ENCODE measurements at regions not wholly inside any gene's neighbourhood (a gene's known extent, or its start where the extent isn't known, plus 50 kb on each side); places are given as distances from the start of the nearest gene placed in this dataset.

DNA sequence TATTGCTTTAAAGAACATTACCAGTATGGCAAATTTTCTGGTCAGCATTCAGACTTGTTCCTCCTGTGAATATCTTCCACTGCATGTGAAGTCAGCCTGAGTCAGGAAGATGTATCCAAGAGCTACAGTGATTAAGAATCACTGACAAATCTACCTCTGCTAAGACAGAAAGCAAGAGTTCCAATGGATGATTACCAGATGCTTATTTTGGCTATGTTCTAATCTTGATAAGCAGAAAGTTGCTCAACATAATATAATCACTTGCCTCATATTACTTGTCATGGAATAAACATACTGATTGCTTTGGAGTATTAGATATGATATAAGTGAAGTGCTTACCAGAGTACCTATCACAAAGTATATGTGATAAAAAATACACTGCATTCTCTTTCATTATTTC lies 738.1 kb downstream of the ADGRL2 start:
- no peak overlapping the region for H3K27ac ChIP-seq (ENCODE audit: low read depth, low read length)

DNA sequence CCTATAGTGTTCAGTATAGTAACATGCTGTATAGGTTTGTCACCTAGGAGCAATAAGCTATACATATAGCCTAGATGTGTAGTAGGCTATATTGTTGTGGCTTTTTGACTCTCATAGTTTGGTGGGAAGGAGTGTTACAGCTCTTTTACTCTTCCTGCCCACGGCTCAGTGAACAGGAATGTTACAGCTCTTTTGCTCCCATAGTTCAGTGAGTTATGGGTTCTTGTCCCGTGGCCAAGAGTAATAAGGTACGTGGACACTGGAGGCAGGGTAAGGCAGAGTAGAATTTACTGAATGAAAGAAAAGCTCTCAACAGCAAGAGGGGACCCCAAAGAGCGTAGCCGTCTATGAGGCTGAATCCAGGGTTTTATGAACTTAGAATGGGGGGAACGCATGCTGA lies 734.3 kb downstream of the ADGRL2 start:
- peaks cover 0 to 5% (median 0%) of the 10 kb centered on the region in 5 donors for H3K9me3 ChIP-seq (ENCODE audit: control insufficient read depth in 5 of 5, low read length in 5 of 5)
- no peak overlapping the region for H3K27ac ChIP-seq (ENCODE audit: low read depth, low read length)
- no peaks in the 10 kb centered on the region for H3K36me3 ChIP-seq (ENCODE audit: control insufficient read depth in 5 of 5, insufficient read depth in 5 of 5, low read length in 5 of 5)
- no peak overlapping the region for H3K9ac ChIP-seq (ENCODE audit: low read length in 5 of 5)
- H3K27me3 ChIP-seq (ENCODE audit: control insufficient read depth in 5 of 5, insufficient read depth in 4 of 5, low read length in 5 of 5): no peaks in the 10 kb centered on the region
- no peaks in the 10 kb centered on the region for H3K4me1 ChIP-seq (ENCODE audit: control insufficient read depth in 5 of 5, insufficient read depth in 5 of 5, low read length in 5 of 5)
- no peak overlapping the region for H3K4me3 ChIP-seq (ENCODE audit: low read depth in 1 of 5, low read length in 5 of 5)

More for the DNA sequence above, 738.1 kb downstream of the ADGRL2 start:
- Histone ChIP-seq H3K36me3 (ENCODE audit: control insufficient read depth in 5 of 5, insufficient read depth in 5 of 5, low read length in 5 of 5) (no peaks in the 10 kb centered on the region), H3K9me3 (ENCODE audit: control insufficient read depth in 5 of 5, low read length in 5 of 5) (peaks cover 0 to 5% (median 0%) of the 10 kb centered on the region in 5 donors), H3K27me3 (ENCODE audit: control insufficient read depth in 5 of 5, insufficient read depth in 4 of 5, low read length in 5 of 5) (no peaks in the 10 kb centered on the region), H3K4me1 (ENCODE audit: control insufficient read depth in 5 of 5, insufficient read depth in 5 of 5, low read length in 5 of 5) (no peaks in the 10 kb centered on the region), H3K9ac (ENCODE audit: low read length in 5 of 5) (no peak overlapping the region), H3K4me3 (ENCODE audit: low read depth in 1 of 5, low read length in 5 of 5) (no peak overlapping the region)

DNA sequence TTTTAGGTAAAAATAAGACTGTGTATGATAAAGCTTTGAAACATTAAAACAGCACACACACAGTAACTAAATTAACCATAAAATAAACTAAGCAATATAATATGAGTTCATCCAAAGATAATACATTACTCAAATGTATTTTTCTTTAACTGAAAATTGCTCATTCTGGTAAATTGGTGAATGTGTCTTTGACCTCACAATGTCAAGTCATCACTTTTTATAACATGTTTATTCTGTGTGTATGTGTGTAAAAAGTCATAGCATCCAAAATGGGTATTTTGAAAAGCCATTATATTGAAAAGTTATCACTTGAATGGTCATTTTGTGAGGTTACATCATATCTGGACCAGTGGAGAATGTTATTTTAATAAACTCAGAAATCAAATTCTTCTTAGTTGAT lies 724.6 kb downstream of the ADGRL2 start:
- peaks cover 0 to 2% (median 0%) of the 10 kb centered on the region in 5 donors for H3K9me3 ChIP-seq (ENCODE audit: control insufficient read depth in 5 of 5, low read length in 5 of 5)
- no peak overlapping the region for H3K27ac ChIP-seq (ENCODE audit: low read depth, low read length)
- H3K36me3 ChIP-seq (ENCODE audit: control insufficient read depth in 5 of 5, insufficient read depth in 5 of 5, low read length in 5 of 5): no peaks in the 10 kb centered on the region
- H3K4me1 ChIP-seq (ENCODE audit: control insufficient read depth in 5 of 5, insufficient read depth in 5 of 5, low read length in 5 of 5): no peaks in the 10 kb centered on the region
- H3K4me3 ChIP-seq (ENCODE audit: low read depth in 1 of 5, low read length in 5 of 5): no peak overlapping the region
- H3K9ac ChIP-seq (ENCODE audit: low read length in 5 of 5): no peak overlapping the region
- no peaks in the 10 kb centered on the region for H3K27me3 ChIP-seq (ENCODE audit: control insufficient read depth in 5 of 5, insufficient read depth in 4 of 5, low read length in 5 of 5)

DNA sequence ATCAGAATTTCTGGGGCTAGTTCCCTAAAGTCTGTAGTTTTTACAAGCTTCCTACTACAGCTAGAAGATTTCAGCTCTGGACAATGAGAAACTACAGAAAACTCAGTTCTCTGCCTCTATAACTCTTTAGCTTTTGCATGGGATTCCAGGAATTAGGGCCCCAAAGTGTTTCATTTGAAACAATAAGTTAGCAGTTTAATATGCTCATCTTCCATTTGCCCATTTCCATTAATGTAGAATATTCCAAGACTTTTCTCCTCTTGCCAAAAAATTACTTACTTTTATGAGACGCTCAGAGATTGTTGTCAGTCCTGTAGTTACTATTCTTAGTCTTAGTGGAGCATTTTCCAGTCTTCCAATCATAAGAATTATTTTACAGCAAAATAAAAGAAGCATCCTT lies 719.9 kb downstream of the ADGRL2 start:
- Histone ChIP-seq H3K9ac (ENCODE audit: low read length in 5 of 5) (no peak overlapping the region), H3K9me3 (ENCODE audit: control insufficient read depth in 5 of 5, low read length in 5 of 5) (no peaks in the 10 kb centered on the region), H3K36me3 (ENCODE audit: control insufficient read depth in 5 of 5, insufficient read depth in 5 of 5, low read length in 5 of 5) (no peaks in the 10 kb centered on the region), H3K27ac (ENCODE audit: low read depth, low read length) (no peak overlapping the region), H3K4me1 (ENCODE audit: control insufficient read depth in 5 of 5, insufficient read depth in 5 of 5, low read length in 5 of 5) (peaks cover 0 to 7% (median 0%) of the 10 kb centered on the region in 5 donors), H3K27me3 (ENCODE audit: control insufficient read depth in 5 of 5, insufficient read depth in 4 of 5, low read length in 5 of 5) (no peaks in the 10 kb centered on the region), H3K4me3 (ENCODE audit: low read depth in 1 of 5, low read length in 5 of 5) (no peak overlapping the region)

DNA sequence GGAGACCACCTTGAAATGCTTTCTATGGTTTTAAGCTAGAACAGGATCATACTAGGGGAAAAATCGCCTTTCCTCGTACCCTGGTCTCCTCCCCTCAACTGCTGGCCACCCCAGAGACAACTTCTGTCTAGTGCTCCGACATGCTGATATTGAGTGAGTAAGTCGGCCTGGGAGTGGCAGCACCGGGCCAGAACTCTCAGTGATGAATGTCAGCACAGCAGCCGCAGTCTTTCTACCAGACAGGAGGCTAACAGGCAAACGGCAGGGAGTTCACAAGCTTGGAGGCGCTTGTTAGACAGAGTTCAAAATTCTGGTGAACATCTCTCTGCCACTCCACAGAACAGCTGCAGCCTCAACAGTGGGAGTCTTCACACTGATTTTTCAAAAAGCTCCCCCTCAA lies 716.9 kb downstream of the ADGRL2 start:
- Histone ChIP-seq H3K27ac (ENCODE audit: low read depth, low read length) (no peak overlapping the region), H3K9ac (ENCODE audit: low read length in 5 of 5) (no peak overlapping the region), H3K9me3 (ENCODE audit: control insufficient read depth in 5 of 5, low read length in 5 of 5) (no peaks in the 10 kb centered on the region), H3K27me3 (ENCODE audit: control insufficient read depth in 5 of 5, insufficient read depth in 4 of 5, low read length in 5 of 5) (no peaks in the 10 kb centered on the region), H3K4me1 (ENCODE audit: control insufficient read depth in 5 of 5, insufficient read depth in 5 of 5, low read length in 5 of 5) (peaks cover 0 to 7% (median 0%) of the 10 kb centered on the region in 5 donors), H3K4me3 (ENCODE audit: low read depth in 1 of 5, low read length in 5 of 5) (no peak overlapping the region), H3K36me3 (ENCODE audit: control insufficient read depth in 5 of 5, insufficient read depth in 5 of 5, low read length in 5 of 5) (no peaks in the 10 kb centered on the region)

DNA sequence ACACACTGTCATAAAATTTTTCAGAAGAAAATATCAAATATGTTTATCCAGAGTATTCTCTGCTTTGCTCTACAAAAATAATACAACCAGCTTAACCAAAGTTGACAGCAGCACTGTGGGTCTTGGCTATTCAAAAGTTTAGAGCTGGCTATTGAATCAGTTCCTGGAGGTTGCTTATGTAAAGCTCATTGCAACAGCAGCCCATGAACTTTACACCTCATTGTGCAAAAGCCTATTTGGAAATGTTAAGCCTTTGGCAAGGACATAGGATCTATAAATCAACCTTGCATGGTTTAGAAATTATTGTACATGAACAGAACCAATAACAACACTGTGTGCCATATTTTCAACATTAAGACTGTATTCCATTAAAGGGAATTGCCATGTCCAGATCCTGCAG lies 714.9 kb downstream of the ADGRL2 start:
- peak overlapping the region; percentile 63 for H3K27ac ChIP-seq (ENCODE audit: low read depth, low read length)
- H3K4me1 ChIP-seq (ENCODE audit: control insufficient read depth in 5 of 5, insufficient read depth in 5 of 5, low read length in 5 of 5): peaks cover 0 to 7% (median 0%) of the 10 kb centered on the region in 5 donors
- no peak overlapping the region for H3K4me3 ChIP-seq (ENCODE audit: low read depth in 1 of 5, low read length in 5 of 5)

DNA sequence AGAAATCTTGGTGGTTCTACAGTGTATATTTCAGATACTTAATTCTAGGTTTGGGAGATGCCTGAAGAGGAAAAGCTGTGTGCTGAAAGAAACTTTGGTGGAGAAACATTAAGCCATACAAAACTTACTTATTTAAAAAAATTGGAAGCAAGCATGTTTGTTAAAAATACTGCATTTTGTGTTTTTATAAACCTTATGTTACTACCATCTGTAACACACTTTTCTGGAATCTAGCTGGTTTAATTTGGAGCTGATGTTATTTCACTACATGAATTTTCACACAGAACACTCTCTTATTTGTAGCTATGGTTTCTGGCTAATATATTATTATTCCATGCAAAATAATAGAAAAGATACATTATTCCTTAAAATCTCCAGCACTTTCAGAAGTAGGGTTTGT lies 710.7 kb downstream of the ADGRL2 start:
- Histone ChIP-seq H3K27ac (ENCODE audit: low read depth, low read length) (no peak overlapping the region), H3K27me3 (ENCODE audit: control insufficient read depth in 5 of 5, insufficient read depth in 4 of 5, low read length in 5 of 5) (no peaks in the 10 kb centered on the region), H3K4me1 (ENCODE audit: control insufficient read depth in 5 of 5, insufficient read depth in 5 of 5, low read length in 5 of 5) (peaks cover 0 to 7% (median 4%) of the 10 kb centered on the region in 5 donors), H3K36me3 (ENCODE audit: control insufficient read depth in 5 of 5, insufficient read depth in 5 of 5, low read length in 5 of 5) (no peaks in the 10 kb centered on the region), H3K4me3 (ENCODE audit: low read depth in 1 of 5, low read length in 5 of 5) (no peak overlapping the region), H3K9me3 (ENCODE audit: control insufficient read depth in 5 of 5, low read length in 5 of 5) (no peaks in the 10 kb centered on the region), H3K9ac (ENCODE audit: low read length in 5 of 5) (no peak overlapping the region)

More for the DNA sequence above, 714.9 kb downstream of the ADGRL2 start:
- Histone ChIP-seq H3K27me3 (ENCODE audit: control insufficient read depth in 5 of 5, insufficient read depth in 4 of 5, low read length in 5 of 5) (no peaks in the 10 kb centered on the region), H3K9me3 (ENCODE audit: control insufficient read depth in 5 of 5, low read length in 5 of 5) (no peaks in the 10 kb centered on the region), H3K36me3 (ENCODE audit: control insufficient read depth in 5 of 5, insufficient read depth in 5 of 5, low read length in 5 of 5) (no peaks in the 10 kb centered on the region), H3K9ac (ENCODE audit: low read length in 5 of 5) (peak overlapping the region in 1 of 5 donors; percentile 28)

DNA sequence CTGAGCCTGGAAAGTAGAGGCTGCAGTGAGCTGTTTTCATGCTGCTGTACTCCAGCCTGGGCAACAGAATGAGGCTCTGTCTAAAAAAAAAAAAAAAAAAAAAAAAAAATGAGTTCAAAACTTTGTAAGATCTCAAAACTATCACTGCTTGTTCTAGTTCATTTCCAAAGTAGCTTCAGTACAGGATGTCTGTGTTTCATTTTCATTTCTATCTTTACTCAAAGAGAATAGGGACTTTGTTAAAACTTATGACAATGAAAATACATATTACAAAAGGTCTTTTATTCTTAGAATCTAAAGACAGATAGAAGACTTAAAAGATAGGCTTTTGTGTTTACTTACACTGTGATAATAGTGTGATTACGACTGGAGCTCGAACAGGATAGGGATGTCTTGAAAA lies 709.7 kb downstream of the ADGRL2 start:
- Histone ChIP-seq H3K9ac (ENCODE audit: low read length in 5 of 5) (no peak overlapping the region), H3K4me1 (ENCODE audit: control insufficient read depth in 5 of 5, insufficient read depth in 5 of 5, low read length in 5 of 5) (peaks cover 0 to 7% (median 0%) of the 10 kb centered on the region in 5 donors), H3K4me3 (ENCODE audit: low read depth in 1 of 5, low read length in 5 of 5) (no peak overlapping the region), H3K27ac (ENCODE audit: low read depth, low read length) (no peak overlapping the region), H3K9me3 (ENCODE audit: control insufficient read depth in 5 of 5, low read length in 5 of 5) (no peaks in the 10 kb centered on the region), H3K36me3 (ENCODE audit: control insufficient read depth in 5 of 5, insufficient read depth in 5 of 5, low read length in 5 of 5) (no peaks in the 10 kb centered on the region), H3K27me3 (ENCODE audit: control insufficient read depth in 5 of 5, insufficient read depth in 4 of 5, low read length in 5 of 5) (no peaks in the 10 kb centered on the region)

DNA sequence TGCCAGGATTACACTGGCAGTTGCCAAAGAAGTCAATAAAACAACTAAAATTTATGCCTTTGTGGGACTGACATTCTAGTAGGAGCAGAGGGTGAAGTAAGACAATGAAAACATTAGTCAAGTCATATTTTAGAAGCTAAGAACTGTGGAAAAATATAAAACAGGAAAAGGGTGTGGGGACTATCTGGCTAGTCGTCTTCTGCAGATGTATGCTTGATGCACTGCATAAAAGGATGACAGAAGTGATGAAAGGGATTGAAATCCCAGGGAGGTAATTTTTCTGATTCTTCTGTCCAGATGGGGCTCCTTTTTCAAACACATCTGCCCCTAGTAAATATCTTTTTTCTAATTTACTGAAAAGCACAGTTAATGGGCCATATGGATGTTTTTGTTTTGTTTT lies 706.3 kb downstream of the ADGRL2 start:
- Histone ChIP-seq H3K9ac (ENCODE audit: low read length in 5 of 5) (no peak overlapping the region), H3K27me3 (ENCODE audit: control insufficient read depth in 5 of 5, insufficient read depth in 4 of 5, low read length in 5 of 5) (no peaks in the 10 kb centered on the region), H3K36me3 (ENCODE audit: control insufficient read depth in 5 of 5, insufficient read depth in 5 of 5, low read length in 5 of 5) (no peaks in the 10 kb centered on the region), H3K27ac (ENCODE audit: low read depth, low read length) (no peak overlapping the region), H3K9me3 (ENCODE audit: control insufficient read depth in 5 of 5, low read length in 5 of 5) (no peaks in the 10 kb centered on the region), H3K4me3 (ENCODE audit: low read depth in 1 of 5, low read length in 5 of 5) (no peak overlapping the region), H3K4me1 (ENCODE audit: control insufficient read depth in 5 of 5, insufficient read depth in 5 of 5, low read length in 5 of 5) (peaks cover 0 to 13% (median 0%) of the 10 kb centered on the region in 5 donors)

DNA sequence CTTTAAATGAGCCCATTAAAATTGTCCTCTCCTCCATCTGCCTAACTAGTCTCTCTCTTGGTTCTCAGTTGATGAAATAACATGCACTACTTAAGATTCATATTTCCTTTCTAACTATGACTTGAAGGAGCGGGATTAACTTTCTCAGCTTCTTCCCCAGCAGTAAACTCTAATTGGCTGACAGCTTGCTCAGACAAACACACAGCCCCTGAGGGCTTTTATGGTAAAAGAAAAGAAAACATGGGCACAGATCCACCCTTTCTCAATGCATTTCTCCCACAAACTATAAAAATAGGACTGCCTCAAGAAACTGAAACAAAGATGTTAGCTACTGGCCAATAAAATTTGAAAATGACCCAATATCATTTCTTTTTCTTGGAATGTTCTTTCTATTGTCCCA lies 703.1 kb downstream of the ADGRL2 start:
- Histone ChIP-seq H3K4me1 (ENCODE audit: control insufficient read depth in 5 of 5, insufficient read depth in 5 of 5, low read length in 5 of 5) (peaks cover 0 to 16% (median 0%) of the 10 kb centered on the region in 5 donors), H3K9ac (ENCODE audit: low read length in 5 of 5) (no peak overlapping the region), H3K9me3 (ENCODE audit: control insufficient read depth in 5 of 5, low read length in 5 of 5) (no peaks in the 10 kb centered on the region), H3K27me3 (ENCODE audit: control insufficient read depth in 5 of 5, insufficient read depth in 4 of 5, low read length in 5 of 5) (no peaks in the 10 kb centered on the region), H3K36me3 (ENCODE audit: control insufficient read depth in 5 of 5, insufficient read depth in 5 of 5, low read length in 5 of 5) (no peaks in the 10 kb centered on the region), H3K4me3 (ENCODE audit: low read depth in 1 of 5, low read length in 5 of 5) (no peak overlapping the region), H3K27ac (ENCODE audit: low read depth, low read length) (no peak overlapping the region)

DNA sequence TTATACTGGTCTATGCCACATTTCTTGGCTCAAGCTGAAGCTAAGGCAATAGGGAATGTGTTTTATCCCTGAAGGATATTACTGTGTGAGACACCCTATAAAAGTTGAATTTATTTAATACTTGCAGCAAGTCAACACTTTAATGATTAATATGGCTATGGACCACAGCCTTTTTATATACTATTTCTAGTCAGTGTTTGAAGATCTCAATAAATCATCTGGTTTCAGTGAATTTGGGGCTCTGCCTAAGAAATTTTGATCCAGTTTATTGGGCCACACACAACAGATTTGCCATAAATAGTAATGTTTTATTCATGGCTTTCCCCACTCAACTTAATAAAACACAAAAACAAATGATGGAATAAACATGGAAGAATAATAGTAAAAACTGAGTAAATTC lies 698.3 kb downstream of the ADGRL2 start:
- Histone ChIP-seq H3K9me3 (ENCODE audit: control insufficient read depth in 5 of 5, low read length in 5 of 5) (peaks cover 0 to 17% (median 8%) of the 10 kb centered on the region in 5 donors), H3K36me3 (ENCODE audit: control insufficient read depth in 5 of 5, insufficient read depth in 5 of 5, low read length in 5 of 5) (no peaks in the 10 kb centered on the region), H3K27me3 (ENCODE audit: control insufficient read depth in 5 of 5, insufficient read depth in 4 of 5, low read length in 5 of 5) (no peaks in the 10 kb centered on the region), H3K4me1 (ENCODE audit: control insufficient read depth in 5 of 5, insufficient read depth in 5 of 5, low read length in 5 of 5) (peaks cover 0 to 3% (median 0%) of the 10 kb centered on the region in 5 donors), H3K4me3 (ENCODE audit: low read depth in 1 of 5, low read length in 5 of 5) (no peak overlapping the region), H3K9ac (ENCODE audit: low read length in 5 of 5) (no peak overlapping the region), H3K27ac (ENCODE audit: low read depth, low read length) (no peak overlapping the region)

Measured in subcutaneous abdominal adipose tissue (tissue), 5 donors.